ENCODE measurements at regions not wholly inside any gene's neighbourhood (a gene's known extent, or its start where the extent isn't known, plus 50 kb on each side); places are given as distances from the start of the nearest gene placed in this dataset.
"Not testable (repeated sequence)": the region's sequence is repeated elsewhere in the genome, so short reads cannot be mapped to it uniquely, and the experiment has no call there.

DNA sequence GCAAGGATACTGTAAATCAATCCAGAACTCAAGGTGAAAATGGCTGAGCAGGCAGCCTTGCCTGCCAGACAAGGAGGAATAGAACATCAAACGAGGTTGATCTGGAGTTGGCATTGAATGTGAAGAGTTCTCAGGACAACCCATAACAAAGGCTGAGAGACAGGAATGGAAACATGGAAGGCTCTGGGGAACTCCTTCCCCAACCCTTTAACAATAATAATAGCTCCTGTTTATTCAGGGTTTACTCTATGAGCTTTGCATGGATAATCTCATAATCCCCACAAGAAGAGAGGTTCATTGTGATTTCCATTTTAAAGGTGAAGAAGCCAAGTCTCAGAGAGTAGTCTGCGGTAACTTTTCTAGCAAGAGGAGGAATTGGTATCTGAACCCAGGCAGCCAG lies 151.7 kb downstream of the SOD2 start:
- no peak for DNase-seq (ENCODE audit: low read depth)
- H3K4me3 ChIP-seq (replicated peaks; ENCODE audit: low read depth, low read length): no peak overlapping the region
- TF ChIP-seq, protein P1, sequence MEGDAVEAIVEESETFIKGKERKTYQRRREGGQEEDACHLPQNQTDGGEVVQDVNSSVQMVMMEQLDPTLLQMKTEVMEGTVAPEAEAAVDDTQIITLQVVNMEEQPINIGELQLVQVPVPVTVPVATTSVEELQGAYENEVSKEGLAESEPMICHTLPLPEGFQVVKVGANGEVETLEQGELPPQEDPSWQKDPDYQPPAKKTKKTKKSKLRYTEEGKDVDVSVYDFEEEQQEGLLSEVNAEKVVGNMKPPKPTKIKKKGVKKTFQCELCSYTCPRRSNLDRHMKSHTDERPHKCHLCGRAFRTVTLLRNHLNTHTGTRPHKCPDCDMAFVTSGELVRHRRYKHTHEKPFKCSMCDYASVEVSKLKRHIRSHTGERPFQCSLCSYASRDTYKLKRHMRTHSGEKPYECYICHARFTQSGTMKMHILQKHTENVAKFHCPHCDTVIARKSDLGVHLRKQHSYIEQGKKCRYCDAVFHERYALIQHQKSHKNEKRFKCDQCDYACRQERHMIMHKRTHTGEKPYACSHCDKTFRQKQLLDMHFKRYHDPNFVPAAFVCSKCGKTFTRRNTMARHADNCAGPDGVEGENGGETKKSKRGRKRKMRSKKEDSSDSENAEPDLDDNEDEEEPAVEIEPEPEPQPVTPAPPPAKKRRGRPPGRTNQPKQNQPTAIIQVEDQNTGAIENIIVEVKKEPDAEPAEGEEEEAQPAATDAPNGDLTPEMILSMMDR (IDR thresholded peaks at IDR 0.05; ENCODE audit: low read length, missing control alignments): no peak

DNA sequence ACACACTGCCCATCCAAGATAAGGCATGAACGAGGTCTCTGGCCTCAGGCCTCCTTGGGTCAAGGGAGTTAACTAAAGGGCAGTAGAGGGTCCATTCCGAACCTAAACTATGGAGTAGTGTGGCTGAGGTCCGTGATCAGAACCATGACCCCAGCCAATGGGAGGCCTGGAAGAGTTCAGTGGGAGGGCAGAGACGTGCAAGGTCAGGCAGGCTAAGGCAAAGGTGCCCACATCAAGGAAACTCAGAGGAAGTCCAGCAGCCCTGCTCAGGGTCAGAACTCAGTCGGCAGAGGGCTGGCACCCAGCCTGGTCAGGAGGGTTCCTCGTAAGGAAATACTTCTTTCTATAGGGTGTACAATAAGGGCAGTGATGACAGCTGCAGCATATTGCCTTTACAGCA lies 152.2 kb downstream of the SOD2 start:
- H3K4me3 ChIP-seq (replicated peaks; ENCODE audit: low read depth, low read length): no peak overlapping the region
- TF ChIP-seq, protein P1 (IDR thresholded peaks at IDR 0.05; ENCODE audit: low read length, missing control alignments): no peak
- DNase-seq (ENCODE audit: low read depth): no peak

DNA sequence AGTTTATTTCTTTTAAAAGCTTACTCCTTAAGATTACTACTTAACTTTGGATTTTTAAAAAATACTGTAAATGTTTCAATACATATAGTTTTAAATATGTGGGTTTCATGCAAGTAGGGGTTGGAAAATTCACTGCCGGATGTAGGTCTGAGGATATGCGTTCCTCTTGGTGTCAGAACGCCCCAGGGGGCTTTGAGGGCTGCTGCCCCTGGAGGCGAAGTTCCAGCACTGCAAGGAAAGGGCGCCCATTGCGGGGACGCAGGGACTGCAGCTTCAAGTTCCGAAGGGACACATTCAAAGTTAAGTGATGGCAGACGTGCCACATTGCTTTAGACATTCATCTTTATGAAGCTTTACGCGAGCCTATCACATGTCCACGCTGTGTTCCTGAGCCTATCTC lies 152.9 kb downstream of the SOD2 start:
- no peak for DNase-seq (ENCODE audit: low read depth)
- no peak overlapping the region for H3K4me3 ChIP-seq (replicated peaks; ENCODE audit: low read depth, low read length)
- TF ChIP-seq, protein P1 (IDR thresholded peaks at IDR 0.05; ENCODE audit: low read length, missing control alignments): peak; percentile 9

DNA sequence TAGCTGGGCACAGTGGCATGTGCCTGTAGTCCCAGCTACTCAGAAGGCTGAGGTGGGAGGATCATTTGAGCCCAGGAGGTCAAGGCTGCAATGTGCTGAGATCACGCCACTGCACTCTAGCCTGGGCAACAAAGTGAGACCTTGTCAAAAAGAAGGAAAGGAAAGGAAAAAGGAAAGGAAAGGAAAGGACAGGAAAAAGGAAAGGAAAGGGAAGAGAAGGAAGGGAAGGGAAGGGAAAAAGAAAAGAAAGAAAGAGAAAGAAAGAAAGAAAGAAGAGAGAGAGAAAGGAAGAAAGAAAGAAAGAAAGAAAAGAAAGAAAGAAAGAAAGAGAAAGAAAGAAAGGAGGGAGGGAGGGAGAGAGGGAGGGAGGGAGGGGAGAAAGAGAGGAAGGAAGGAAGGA lies 155.0 kb downstream of the SOD2 start:
- H3K4me3 ChIP-seq (replicated peaks; ENCODE audit: low read depth, low read length); DNase-seq (ENCODE audit: low read depth): not testable (repeated sequence)

DNA sequence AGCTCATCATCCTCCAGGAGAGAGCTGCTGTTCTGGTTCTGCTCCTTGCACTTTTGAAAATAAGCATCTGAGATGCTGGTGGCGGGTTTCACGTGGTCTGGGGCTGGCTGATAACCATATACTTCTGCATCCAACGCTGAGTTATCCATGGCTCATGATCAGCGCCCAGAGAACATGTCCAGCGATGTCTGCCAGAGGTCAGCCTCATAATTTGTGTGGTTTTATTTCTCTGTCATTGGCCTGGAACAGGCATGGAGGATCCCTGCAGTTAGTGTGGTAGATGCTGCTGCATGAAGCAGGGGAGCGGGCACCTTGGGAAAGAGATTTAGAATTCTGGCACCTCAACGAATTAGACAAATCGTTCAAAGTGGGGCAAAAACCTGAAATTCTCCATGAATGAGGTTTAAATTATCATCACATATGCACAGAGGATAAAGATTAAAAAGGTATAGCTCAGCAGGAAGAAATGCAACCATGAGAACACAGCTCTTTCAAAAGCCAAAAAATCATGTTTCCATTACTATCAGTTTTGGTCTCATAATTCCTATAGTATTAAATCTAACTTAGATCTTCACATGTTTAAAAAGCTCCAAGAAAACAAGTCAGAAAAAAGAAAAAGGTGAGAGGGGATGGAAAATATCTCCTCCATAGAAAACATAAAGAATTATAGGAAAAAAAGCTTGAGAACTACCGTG lies 157.2 kb downstream of the SOD2 start:
- H3K4me3 ChIP-seq (replicated peaks; ENCODE audit: low read depth, low read length): no peak overlapping the region
- TF ChIP-seq, protein P1 (IDR thresholded peaks at IDR 0.05; ENCODE audit: low read length, missing control alignments): no peak
- DNase-seq (ENCODE audit: low read depth): no peak

DNA sequence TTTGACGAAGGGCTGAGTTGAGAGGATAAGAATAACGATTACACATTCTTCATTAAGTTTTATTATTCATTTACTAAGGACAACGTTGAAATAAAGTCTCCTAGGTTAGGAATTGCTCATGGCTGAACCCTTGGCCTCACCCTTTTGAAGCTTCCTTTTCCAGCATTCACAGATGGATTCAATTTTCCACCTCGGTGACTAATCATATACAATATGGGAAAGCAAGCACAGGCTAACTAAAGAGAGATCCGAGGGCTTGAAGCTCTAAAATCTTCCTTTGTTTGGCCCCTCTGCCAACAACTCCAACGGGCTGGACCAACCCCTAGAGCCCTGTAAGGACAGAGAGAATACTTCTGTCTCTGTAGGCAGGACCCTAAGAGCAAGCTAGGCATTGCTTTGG lies 159.5 kb downstream of the SOD2 start:
- TF ChIP-seq, protein P1 (IDR thresholded peaks at IDR 0.05; ENCODE audit: low read length, missing control alignments): no peak
- no peak overlapping the region for H3K4me3 ChIP-seq (replicated peaks; ENCODE audit: low read depth, low read length)
- no peak for DNase-seq (ENCODE audit: low read depth)

DNA sequence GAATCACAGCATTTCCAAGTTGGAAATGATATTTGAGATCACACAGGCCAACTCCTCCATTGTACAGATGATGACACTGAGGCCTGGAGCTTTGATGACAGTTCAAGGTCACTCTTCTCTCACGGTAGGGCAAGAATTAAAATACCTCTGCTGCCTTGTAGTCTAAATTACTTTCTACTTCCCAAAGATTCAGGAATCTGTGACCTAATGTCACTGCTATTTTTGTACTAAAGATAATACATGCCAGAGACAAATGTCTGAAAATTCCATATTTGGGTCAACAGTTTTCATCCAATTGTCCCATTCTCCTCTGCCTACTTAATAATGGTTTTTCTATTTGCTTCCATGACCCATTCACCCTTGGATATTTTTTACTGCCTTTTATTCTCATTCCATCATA lies 160.0 kb downstream of the SOD2 start:
- no peak for DNase-seq (ENCODE audit: low read depth)

More for the DNA sequence above, 160.0 kb downstream of the SOD2 start:
- TF ChIP-seq, protein P1 (IDR thresholded peaks at IDR 0.05; ENCODE audit: low read length, missing control alignments): no peak
- H3K4me3 ChIP-seq (replicated peaks; ENCODE audit: low read depth, low read length): no peak overlapping the region
